Neural cell (in vitro differentiated cells): ENCODE measurements at regions not wholly inside any gene's neighbourhood (a gene's known extent, or its start where the extent isn't known, plus 50 kb on each side); places are given as distances from the start of the nearest gene placed in this dataset.

Experiments
- H2AFZ ChIP-seq: fragments of 200-600, 300-800 bp; sonication (generic), shearing (Covaris generic); 2 replicates; pipeline ENCODE4 v1.6.0; 2014; ENCODE audit warnings: low read depth, mild to moderate bottlenecking, antibody characterized with exemption, low read length, moderate library complexity
- H3F3A ChIP-seq: fragments of 200-600 bp; shearing (Covaris generic); 2 replicates; pipeline ENCODE4 v1.6.1; 2016; ENCODE audit warnings: mild to moderate bottlenecking, moderate library complexity, mixed read lengths, antibody characterized with exemption, low read length; ENCODE audit not compliant: insufficient read depth, poor library complexity, severe bottlenecking
- H3K27ac ChIP-seq: fragments of 200-600, 300-800 bp; sonication (generic), shearing (Covaris generic); 2 replicates; pipeline ENCODE4 v1.5.1; 2014; ENCODE audit warnings: mild to moderate bottlenecking, low read length, moderate library complexity
- H3K27me3 ChIP-seq: fragments of 300-800, 200-600 bp; sonication (generic), shearing (Covaris generic); 2 replicates; pipeline ENCODE4 v1.6.0; 2014; ENCODE audit warnings: mild to moderate bottlenecking, low read depth, low read length, moderate library complexity; ENCODE audit not compliant: insufficient read depth
- H3K36me3 ChIP-seq: fragments of 300-800, 200-600 bp; sonication (generic), shearing (Covaris generic); 2 replicates; pipeline ENCODE4 v1.5.1; 2014; ENCODE audit warnings: mild to moderate bottlenecking, antibody characterized with exemption, low read length, moderate library complexity; ENCODE audit not compliant: insufficient read depth
- H3K4me2 ChIP-seq: fragments of 300-800, 200-600 bp; sonication (generic), shearing (Covaris generic); 2 replicates; pipeline ENCODE4 v1.6.0; 2014; ENCODE audit warnings: mild to moderate bottlenecking, low read length
- H3K4me3 ChIP-seq: fragments of 300-800, 200-600 bp; sonication (generic), shearing (Covaris generic); 2 replicates; pipeline ENCODE4 v1.5.1; 2014; ENCODE audit warnings: mild to moderate bottlenecking, low read length, moderate library complexity
- H3K79me2 ChIP-seq: fragments of 200-600 bp; shearing (Covaris generic); replicated peaks from 2 replicates; pipeline ENCODE4 v1.6.0; 2014; ENCODE audit warnings: mild to moderate bottlenecking, low read length, moderate library complexity; ENCODE audit not compliant: insufficient read depth
- H3K9ac ChIP-seq: fragments of 300-800, 200-600 bp; sonication (generic), shearing (Covaris generic); 2 replicates; pipeline ENCODE4 v1.6.1; 2016; ENCODE audit warnings: mild to moderate bottlenecking, low read length, mixed read lengths
- H3K9me2 ChIP-seq: fragments of 200-600 bp; shearing (Covaris generic); 2 replicates; pipeline ENCODE4 v1.6.1; 2016; ENCODE audit warnings: mild to moderate bottlenecking, low read length, mixed read lengths; ENCODE audit not compliant: insufficient read depth
- H3K9me3 ChIP-seq: fragments of 200-600, 300-800 bp; sonication (generic), shearing (Covaris generic); 2 replicates; pipeline ENCODE4 v1.6.1; 2016; ENCODE audit warnings: mild to moderate bottlenecking, mixed run types, low read length, moderate library complexity, mixed read lengths
- H4K20me1 ChIP-seq: fragments of 200-600 bp; shearing (Covaris generic); 2 replicates; pipeline ENCODE4 v1.6.1; 2016; ENCODE audit warnings: mild to moderate bottlenecking, mixed run types; ENCODE audit not compliant: insufficient read depth
- EP300 ChIP-seq: fragments of 450-650 bp; conservative IDR thresholded peaks from 2 replicates; pipeline ENCODE4 v1.6.1; 2014; ENCODE audit warnings: antibody characterized with exemption, mild to moderate bottlenecking, moderate library complexity; ENCODE audit not compliant: poor library complexity, severe bottlenecking
- EZH2 ChIP-seq: fragments of 200-600, 300-800 bp; shearing (Covaris generic), sonication (generic); IDR thresholded peaks from 2 replicates; pipeline ENCODE4 v1.6.1; 2014; ENCODE audit warnings: antibody characterized with exemption, low read length, borderline replicate concordance, mild to moderate bottlenecking; ENCODE audit not compliant: insufficient read depth, poor library complexity, severe bottlenecking
- MXI1 ChIP-seq: fragments of 450-650 bp; conservative IDR thresholded peaks from 2 replicates; pipeline ENCODE4 v1.6.1; 2014; ENCODE audit warnings: antibody characterized with exemption, mild to moderate bottlenecking; ENCODE audit not compliant: poor library complexity, severe bottlenecking
- POLR2AphosphoS5 ChIP-seq: IDR thresholded peaks from 2 replicates; pipeline ENCODE4 v1.6.1; 2012
- RAD21 ChIP-seq: fragments of 450-650 bp; conservative IDR thresholded peaks from 2 replicates; pipeline ENCODE4 v1.6.1; 2014; ENCODE audit warnings: antibody characterized with exemption, mild to moderate bottlenecking, moderate library complexity
- SMC3 ChIP-seq: fragments of 450-650 bp; conservative IDR thresholded peaks from 2 replicates; pipeline ENCODE4 v1.6.1; 2014; ENCODE audit warnings: antibody characterized with exemption, mild to moderate bottlenecking, moderate library complexity; ENCODE audit not compliant: poor library complexity
- TAF1 ChIP-seq: IDR thresholded peaks from 2 replicates; pipeline ENCODE4 v1.6.1; 2012; ENCODE audit warnings: low read depth
- TF ChIP-seq, protein P1 (sequence below): fragments of 450-650 bp; IDR thresholded peaks from 2 replicates; pipeline ENCODE4 v1.5.1; 2014; ENCODE audit warnings: antibody characterized with exemption, mild to moderate bottlenecking, moderate library complexity; ENCODE audit not compliant: poor library complexity, severe bottlenecking
- TF ChIP-seq, protein P2 (sequence below): IDR thresholded peaks from 2 replicates; pipeline ENCODE4 v1.6.1; 2012; ENCODE audit warnings: borderline replicate concordance

DNA sequence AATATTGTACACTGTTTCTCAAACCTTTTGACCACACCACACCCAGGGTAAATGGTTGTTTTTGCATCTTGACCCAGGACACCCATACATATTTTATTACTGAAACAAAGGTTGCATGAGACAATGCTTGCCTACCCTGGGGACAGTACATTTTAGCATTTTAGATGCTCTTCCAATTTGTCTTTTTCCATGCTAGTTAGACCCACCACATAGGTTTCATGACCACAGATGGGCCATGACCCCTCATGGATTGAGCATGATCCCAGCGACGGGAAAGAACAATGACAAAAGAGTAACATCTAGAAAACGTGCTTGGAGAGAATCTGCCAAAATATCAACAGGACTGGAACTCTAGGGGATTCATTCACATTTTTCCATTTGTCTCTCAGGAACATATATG is 161.0 kb upstream of the PFN2 start:
- no peaks in the 10 kb centered on the region for H3K36me3 ChIP-seq
- H3K4me2 ChIP-seq = no peak overlapping the region
- TF ChIP-seq RAD21 (no peak), POLR2AphosphoS5 (no peak), TAF1 (no peak), EZH2 (no peak)
- H4K20me1 ChIP-seq = no peaks in the 10 kb centered on the region
- H2AFZ ChIP-seq = no peak overlapping the region
- no peaks in the 10 kb centered on the region for H3K27me3 ChIP-seq
- H3K9ac ChIP-seq = no peak overlapping the region
- no peaks in the 10 kb centered on the region for H3K9me2 ChIP-seq
- H3K27ac ChIP-seq = no peak overlapping the region
- H3K79me2 ChIP-seq = no peaks in the 10 kb centered on the region
- H3F3A ChIP-seq = no peaks in the 10 kb centered on the region
- H3K9me3 ChIP-seq = no peaks in the 10 kb centered on the region
- no peak overlapping the region for H3K4me3 ChIP-seq

DNA sequence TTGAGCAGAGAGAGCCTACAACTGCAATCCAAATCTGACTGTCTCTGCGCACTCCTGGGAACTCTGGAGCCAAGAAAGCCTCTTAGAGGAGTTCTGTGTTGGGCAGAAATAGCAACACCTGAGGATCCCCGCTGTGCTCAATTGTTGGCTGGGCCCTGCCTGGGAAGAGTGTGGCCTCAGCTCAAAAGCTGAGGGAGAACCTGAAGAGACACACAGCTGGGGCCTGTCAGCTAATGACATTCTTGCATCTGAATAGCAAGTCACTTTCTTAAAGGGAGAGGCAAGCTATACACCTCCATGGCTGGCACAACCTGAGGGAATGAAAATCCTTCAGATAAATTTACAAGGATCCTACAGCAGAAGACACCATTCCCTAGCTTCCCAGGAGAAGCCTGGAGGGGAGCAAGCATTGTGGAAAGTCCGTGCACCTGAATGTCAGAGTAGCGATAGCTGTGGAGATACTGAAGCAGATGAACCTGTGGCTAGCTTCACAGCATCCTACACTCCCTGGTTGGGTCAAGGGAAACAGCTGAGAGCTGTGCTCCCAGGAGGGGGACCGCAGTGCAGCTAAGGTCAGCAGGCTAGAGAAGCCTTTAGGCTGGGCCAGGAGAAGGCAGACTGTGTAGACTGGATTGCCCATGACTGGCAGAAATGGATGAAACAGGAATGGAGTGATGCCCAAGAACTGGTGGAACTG is 159.9 kb upstream of the PFN2 start:
- Histone ChIP-seq H3F3A (no peaks in the 10 kb centered on the region), H2AFZ (no peak overlapping the region), H3K79me2 (no peaks in the 10 kb centered on the region), H3K9me3 (no peaks in the 10 kb centered on the region), H3K36me3 (no peaks in the 10 kb centered on the region), H3K9me2 (no peaks in the 10 kb centered on the region), H3K4me2 (no peak overlapping the region), H4K20me1 (no peaks in the 10 kb centered on the region), H3K27me3 (no peaks in the 10 kb centered on the region), H3K9ac (no peak overlapping the region), H3K4me3 (no peak overlapping the region), H3K27ac (no peak overlapping the region)
- TF ChIP-seq, protein P1, sequence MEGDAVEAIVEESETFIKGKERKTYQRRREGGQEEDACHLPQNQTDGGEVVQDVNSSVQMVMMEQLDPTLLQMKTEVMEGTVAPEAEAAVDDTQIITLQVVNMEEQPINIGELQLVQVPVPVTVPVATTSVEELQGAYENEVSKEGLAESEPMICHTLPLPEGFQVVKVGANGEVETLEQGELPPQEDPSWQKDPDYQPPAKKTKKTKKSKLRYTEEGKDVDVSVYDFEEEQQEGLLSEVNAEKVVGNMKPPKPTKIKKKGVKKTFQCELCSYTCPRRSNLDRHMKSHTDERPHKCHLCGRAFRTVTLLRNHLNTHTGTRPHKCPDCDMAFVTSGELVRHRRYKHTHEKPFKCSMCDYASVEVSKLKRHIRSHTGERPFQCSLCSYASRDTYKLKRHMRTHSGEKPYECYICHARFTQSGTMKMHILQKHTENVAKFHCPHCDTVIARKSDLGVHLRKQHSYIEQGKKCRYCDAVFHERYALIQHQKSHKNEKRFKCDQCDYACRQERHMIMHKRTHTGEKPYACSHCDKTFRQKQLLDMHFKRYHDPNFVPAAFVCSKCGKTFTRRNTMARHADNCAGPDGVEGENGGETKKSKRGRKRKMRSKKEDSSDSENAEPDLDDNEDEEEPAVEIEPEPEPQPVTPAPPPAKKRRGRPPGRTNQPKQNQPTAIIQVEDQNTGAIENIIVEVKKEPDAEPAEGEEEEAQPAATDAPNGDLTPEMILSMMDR = no peak
- no peak for TF ChIP-seq EZH2
- TF ChIP-seq EP300 = no peak
- no peak for TF ChIP-seq TAF1
- no peak for TF ChIP-seq RAD21
- TF ChIP-seq, protein P2, sequence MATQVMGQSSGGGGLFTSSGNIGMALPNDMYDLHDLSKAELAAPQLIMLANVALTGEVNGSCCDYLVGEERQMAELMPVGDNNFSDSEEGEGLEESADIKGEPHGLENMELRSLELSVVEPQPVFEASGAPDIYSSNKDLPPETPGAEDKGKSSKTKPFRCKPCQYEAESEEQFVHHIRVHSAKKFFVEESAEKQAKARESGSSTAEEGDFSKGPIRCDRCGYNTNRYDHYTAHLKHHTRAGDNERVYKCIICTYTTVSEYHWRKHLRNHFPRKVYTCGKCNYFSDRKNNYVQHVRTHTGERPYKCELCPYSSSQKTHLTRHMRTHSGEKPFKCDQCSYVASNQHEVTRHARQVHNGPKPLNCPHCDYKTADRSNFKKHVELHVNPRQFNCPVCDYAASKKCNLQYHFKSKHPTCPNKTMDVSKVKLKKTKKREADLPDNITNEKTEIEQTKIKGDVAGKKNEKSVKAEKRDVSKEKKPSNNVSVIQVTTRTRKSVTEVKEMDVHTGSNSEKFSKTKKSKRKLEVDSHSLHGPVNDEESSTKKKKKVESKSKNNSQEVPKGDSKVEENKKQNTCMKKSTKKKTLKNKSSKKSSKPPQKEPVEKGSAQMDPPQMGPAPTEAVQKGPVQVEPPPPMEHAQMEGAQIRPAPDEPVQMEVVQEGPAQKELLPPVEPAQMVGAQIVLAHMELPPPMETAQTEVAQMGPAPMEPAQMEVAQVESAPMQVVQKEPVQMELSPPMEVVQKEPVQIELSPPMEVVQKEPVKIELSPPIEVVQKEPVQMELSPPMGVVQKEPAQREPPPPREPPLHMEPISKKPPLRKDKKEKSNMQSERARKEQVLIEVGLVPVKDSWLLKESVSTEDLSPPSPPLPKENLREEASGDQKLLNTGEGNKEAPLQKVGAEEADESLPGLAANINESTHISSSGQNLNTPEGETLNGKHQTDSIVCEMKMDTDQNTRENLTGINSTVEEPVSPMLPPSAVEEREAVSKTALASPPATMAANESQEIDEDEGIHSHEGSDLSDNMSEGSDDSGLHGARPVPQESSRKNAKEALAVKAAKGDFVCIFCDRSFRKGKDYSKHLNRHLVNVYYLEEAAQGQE = no peak
- TF ChIP-seq SMC3 = no peak
- TF ChIP-seq POLR2AphosphoS5 = no peak
- no peak for TF ChIP-seq MXI1

DNA sequence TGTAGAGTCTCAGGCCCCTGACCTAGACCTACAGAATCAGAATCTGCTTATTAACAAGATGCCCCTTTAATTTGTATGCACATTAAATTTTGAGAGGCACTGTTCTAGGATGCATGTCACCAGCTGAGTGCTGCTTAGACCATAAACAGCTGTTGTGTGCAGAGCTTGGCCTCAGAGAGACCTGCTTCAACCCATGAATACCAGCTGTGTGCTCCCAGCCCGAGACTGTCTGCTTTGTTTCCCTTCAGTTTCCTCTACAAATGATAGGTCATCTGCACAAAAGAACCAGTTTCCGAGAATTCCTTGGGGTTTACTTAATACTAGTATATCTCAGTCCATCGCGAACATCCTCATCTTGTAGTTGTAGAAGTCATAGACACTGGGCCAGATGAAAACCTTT is 158.5 kb upstream of the PFN2 start:
- H3K27me3 ChIP-seq = no peaks in the 10 kb centered on the region
- H3K4me3 ChIP-seq = no peak overlapping the region
- no peaks in the 10 kb centered on the region for H3F3A ChIP-seq
- no peaks in the 10 kb centered on the region for H3K36me3 ChIP-seq
- H3K9me3 ChIP-seq = no peaks in the 10 kb centered on the region
- no peaks in the 10 kb centered on the region for H3K9me2 ChIP-seq
- no peak overlapping the region for H3K27ac ChIP-seq
- H2AFZ ChIP-seq = no peak overlapping the region
- no peak overlapping the region for H3K4me2 ChIP-seq
- no peaks in the 10 kb centered on the region for H3K79me2 ChIP-seq
- H3K9ac ChIP-seq = no peak overlapping the region
- no peaks in the 10 kb centered on the region for H4K20me1 ChIP-seq
- TF ChIP-seq EZH2 = no peak
- TF ChIP-seq, protein P1 = no peak
- no peak for TF ChIP-seq SMC3
- no peak for TF ChIP-seq RAD21
- TF ChIP-seq, protein P2 = no peak
- TF ChIP-seq TAF1 = no peak
- TF ChIP-seq MXI1 = no peak
- TF ChIP-seq EP300 = no peak
- TF ChIP-seq POLR2AphosphoS5 = no peak
